ENCODE measurements at regions not wholly inside any gene's neighbourhood (a gene's known extent, or its start where the extent isn't known, plus 50 kb on each side); places are given as distances from the start of the nearest gene placed in this dataset.

DNA sequence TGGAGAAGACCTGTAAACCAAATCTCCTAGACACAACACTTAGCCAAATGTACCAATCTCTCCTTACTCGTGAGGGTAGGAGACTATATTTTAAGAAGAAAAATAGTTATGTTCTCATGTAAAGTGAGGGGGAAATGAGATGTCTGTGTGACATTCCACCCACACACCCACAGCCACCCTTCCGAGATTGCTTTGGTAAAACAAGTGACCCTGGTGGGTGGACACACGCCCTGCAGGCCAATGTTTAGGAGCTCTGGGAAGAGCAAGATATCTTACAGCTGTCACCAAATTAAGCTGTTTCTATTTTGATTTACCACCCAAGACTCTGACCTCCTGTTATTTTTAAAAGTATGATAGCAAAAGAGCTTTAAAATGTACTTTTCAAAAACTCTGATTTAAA lies 147.2 kb upstream of the PFKP start:
- TF ChIP-seq, protein P1, sequence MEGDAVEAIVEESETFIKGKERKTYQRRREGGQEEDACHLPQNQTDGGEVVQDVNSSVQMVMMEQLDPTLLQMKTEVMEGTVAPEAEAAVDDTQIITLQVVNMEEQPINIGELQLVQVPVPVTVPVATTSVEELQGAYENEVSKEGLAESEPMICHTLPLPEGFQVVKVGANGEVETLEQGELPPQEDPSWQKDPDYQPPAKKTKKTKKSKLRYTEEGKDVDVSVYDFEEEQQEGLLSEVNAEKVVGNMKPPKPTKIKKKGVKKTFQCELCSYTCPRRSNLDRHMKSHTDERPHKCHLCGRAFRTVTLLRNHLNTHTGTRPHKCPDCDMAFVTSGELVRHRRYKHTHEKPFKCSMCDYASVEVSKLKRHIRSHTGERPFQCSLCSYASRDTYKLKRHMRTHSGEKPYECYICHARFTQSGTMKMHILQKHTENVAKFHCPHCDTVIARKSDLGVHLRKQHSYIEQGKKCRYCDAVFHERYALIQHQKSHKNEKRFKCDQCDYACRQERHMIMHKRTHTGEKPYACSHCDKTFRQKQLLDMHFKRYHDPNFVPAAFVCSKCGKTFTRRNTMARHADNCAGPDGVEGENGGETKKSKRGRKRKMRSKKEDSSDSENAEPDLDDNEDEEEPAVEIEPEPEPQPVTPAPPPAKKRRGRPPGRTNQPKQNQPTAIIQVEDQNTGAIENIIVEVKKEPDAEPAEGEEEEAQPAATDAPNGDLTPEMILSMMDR (conservative IDR thresholded peaks at IDR 0.05; ENCODE audit: low read depth in 2 of 2) = no peak
- TF ChIP-seq EZH2 (IDR thresholded peaks at IDR 0.05; ENCODE audit: low read depth, unreplicated experiment) (no peak), EZH2phosphoT487 (IDR thresholded peaks at IDR 0.05; ENCODE audit: unreplicated experiment) (no peak), POLR2AphosphoS5 (IDR thresholded peaks at IDR 0.05; ENCODE audit: low read depth) (no peak)
- TF ChIP-seq, protein P2, sequence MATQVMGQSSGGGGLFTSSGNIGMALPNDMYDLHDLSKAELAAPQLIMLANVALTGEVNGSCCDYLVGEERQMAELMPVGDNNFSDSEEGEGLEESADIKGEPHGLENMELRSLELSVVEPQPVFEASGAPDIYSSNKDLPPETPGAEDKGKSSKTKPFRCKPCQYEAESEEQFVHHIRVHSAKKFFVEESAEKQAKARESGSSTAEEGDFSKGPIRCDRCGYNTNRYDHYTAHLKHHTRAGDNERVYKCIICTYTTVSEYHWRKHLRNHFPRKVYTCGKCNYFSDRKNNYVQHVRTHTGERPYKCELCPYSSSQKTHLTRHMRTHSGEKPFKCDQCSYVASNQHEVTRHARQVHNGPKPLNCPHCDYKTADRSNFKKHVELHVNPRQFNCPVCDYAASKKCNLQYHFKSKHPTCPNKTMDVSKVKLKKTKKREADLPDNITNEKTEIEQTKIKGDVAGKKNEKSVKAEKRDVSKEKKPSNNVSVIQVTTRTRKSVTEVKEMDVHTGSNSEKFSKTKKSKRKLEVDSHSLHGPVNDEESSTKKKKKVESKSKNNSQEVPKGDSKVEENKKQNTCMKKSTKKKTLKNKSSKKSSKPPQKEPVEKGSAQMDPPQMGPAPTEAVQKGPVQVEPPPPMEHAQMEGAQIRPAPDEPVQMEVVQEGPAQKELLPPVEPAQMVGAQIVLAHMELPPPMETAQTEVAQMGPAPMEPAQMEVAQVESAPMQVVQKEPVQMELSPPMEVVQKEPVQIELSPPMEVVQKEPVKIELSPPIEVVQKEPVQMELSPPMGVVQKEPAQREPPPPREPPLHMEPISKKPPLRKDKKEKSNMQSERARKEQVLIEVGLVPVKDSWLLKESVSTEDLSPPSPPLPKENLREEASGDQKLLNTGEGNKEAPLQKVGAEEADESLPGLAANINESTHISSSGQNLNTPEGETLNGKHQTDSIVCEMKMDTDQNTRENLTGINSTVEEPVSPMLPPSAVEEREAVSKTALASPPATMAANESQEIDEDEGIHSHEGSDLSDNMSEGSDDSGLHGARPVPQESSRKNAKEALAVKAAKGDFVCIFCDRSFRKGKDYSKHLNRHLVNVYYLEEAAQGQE (IDR thresholded peaks at IDR 0.05; ENCODE audit: unreplicated experiment) = no peak
